Fibroblast of lung (primary cell): ENCODE measurements at regions not wholly inside any gene's neighbourhood (a gene's known extent, or its start where the extent isn't known, plus 50 kb on each side); places are given as distances from the start of the nearest gene placed in this dataset.
"Not testable (repeated sequence)": the region's sequence is repeated elsewhere in the genome, so short reads cannot be mapped to it uniquely, and the experiment has no call there.

Source experiments
- CTCF ChIP-seq, 2 donors: IDR thresholded peaks in 1 of 2; conservative IDR thresholded peaks in 1 of 2; 1 replicate in 1 of 2; 2 replicates in 1 of 2; pipeline ENCODE4 v1.5.1; 2011 to 2012; ENCODE audit warnings: low read length in 2 of 2, control low read depth in 1 of 2, inconsistent platforms in 1 of 2, low read depth in 1 of 2, mild to moderate bottlenecking in 1 of 2
- EZH2 ChIP-seq: IDR thresholded peaks from 2 replicates; pipeline ENCODE4 v1.5.1; 2012; ENCODE audit warnings: low read length, control low read depth, mild to moderate bottlenecking; ENCODE audit errors: missing control alignments

GRCh38 chrX:144131080-144131479, 247.2 kb downstream of the UBE2NL start:
- TF ChIP-seq CTCF (conservative IDR thresholded peaks at IDR 0.05 in 1 of 2, IDR thresholded peaks at IDR 0.05 in 1 of 2; ENCODE audit: low read depth in 1 of 2, low read length in 2 of 2); EZH2: not testable (repeated sequence)
